CD4-positive, alpha-beta T cell (primary cell): ENCODE measurements at regions not wholly inside any gene's neighbourhood (a gene's known extent, or its start where the extent isn't known, plus 50 kb on each side); places are given as distances from the start of the nearest gene placed in this dataset.

Experiments used
- ATAC-seq: fragments of 200-7000 bp; cut with Tn5 transposase; one replicate; pipeline ENCODE4 v1.10.0; 2022; ENCODE audit warnings: mild to moderate bottlenecking; ENCODE audit not compliant: poor library complexity
- CTCF ChIA-PET: fragments of 350-600 bp; sonication (Branson Sonifier 250); formaldehyde crosslinking; loops from one replicate; lab custom pipeline; 2021; ENCODE audit warnings: antibody characterized with exemption, inconsistent platforms; lab: Charles Lee
- POLR2A ChIA-PET: fragments of 350-600 bp; sonication (Branson Sonifier 250); formaldehyde crosslinking; loops from one replicate; lab custom pipeline; 2021; ENCODE audit warnings: antibody characterized with exemption, inconsistent platforms; lab: Charles Lee
- DNase-seq, 14 experiments: peaks; one replicate each; pipeline ENCODE4 v3.0.0-alpha.2; 2013 to 2020; ENCODE audit warnings: mixed read lengths in 2 of 14
- H3K27ac ChIP-seq, 2 donors: one replicate each; pipeline versions ENCODE4 v1.5.1 to v1.7.0; 2013; ENCODE audit warnings: low read length in 2 of 2, low read depth in 1 of 2, mild to moderate bottlenecking in 1 of 2
- H3K27me3 ChIP-seq, 2 experiments: 1 replicate in 1 of 2; 2 replicates in 1 of 2; pipeline versions ENCODE4 v1.6.1 to v1.7.0; 2013; ENCODE audit warnings: low read length in 2 of 2, control low read depth in 1 of 2, mild to moderate bottlenecking in 1 of 2, moderate library complexity in 1 of 2; ENCODE audit not compliant: insufficient read depth in 2 of 2, control insufficient read depth in 1 of 2
- H3K36me3 ChIP-seq: one replicate; pipeline ENCODE4 v1.6.1; 2013; ENCODE audit warnings: low read length, control low read depth; ENCODE audit not compliant: insufficient read depth
- H3K4me1 ChIP-seq: one replicate; pipeline ENCODE4 v1.6.1; 2013; ENCODE audit warnings: low read length, control low read depth; ENCODE audit not compliant: insufficient read depth
- H3K4me3 ChIP-seq: one replicate; pipeline ENCODE4 v1.5.1; 2013; ENCODE audit warnings: mild to moderate bottlenecking, low read length, moderate library complexity
- H3K9me3 ChIP-seq, 2 experiments: 1 replicate in 1 of 2; 2 replicates in 1 of 2; pipeline versions ENCODE4 v1.6.1 to v1.7.0; 2013; ENCODE audit warnings: low read length in 2 of 2, mild to moderate bottlenecking in 2 of 2, control low read depth in 1 of 2, moderate library complexity in 1 of 2; ENCODE audit not compliant: control insufficient read depth in 1 of 2, insufficient read depth in 1 of 2
- H3K27ac Mint-ChIP-seq: one replicate; pipeline ENCODE4 v1.8.0; 2020; ENCODE audit warnings: mixed read lengths
- H3K27me3 Mint-ChIP-seq: one replicate; pipeline ENCODE4 v1.8.0; 2021; ENCODE audit warnings: mixed read lengths
- H3K36me3 Mint-ChIP-seq: one replicate; pipeline ENCODE4 v1.8.0; 2021; ENCODE audit warnings: low read depth, mixed read lengths
- H3K4me1 Mint-ChIP-seq: one replicate; pipeline ENCODE4 v1.8.0; 2021; ENCODE audit warnings: low read depth, mixed read lengths
- H3K4me3 Mint-ChIP-seq: one replicate; pipeline ENCODE4 v1.8.0; 2020; ENCODE audit warnings: mild to moderate bottlenecking, mixed read lengths
- H3K9me3 Mint-ChIP-seq: one replicate; pipeline ENCODE4 v1.8.0; 2020; ENCODE audit warnings: mixed read lengths
- intact Hi-C, 2 experiments: fragments of 100-400 bp; cut with DNase I in 1 of 2; cut with micrococcal nuclease in 1 of 2; formaldehyde crosslinking; loops; one replicate each; pipeline versions ENCODE4 v1.15.1 to v1.9.0; 2023 to 2025; cut with DNase I, micrococcal nuclease
- TF ChIP-seq, protein P1 (sequence below): fragments of 200-600 bp; IDR thresholded peaks from one replicate; pipeline ENCODE4 v1.8.0; 2022; ENCODE audit warnings: antibody characterized with exemption, mild to moderate bottlenecking

GRCh38 chr12:107530701-107531100, 154.9 kb upstream of the PWP1 start:
- POLR2A ChIA-PET = no interaction called here
- DNase-seq = no peak
- no peak for ATAC-seq
- intact Hi-C loops = no loop called here
- H3K27me3 ChIP-seq = no peaks in the 10 kb centered on the region
- Mint-ChIP-seq H3K27ac (no peak overlapping the region), H3K36me3 (peaks cover 13% of the 10 kb centered on the region), H3K27me3 (no peaks in the 10 kb centered on the region), H3K4me3 (no peak overlapping the region), H3K4me1 (no peaks in the 10 kb centered on the region), H3K9me3 (peaks cover 5% of the 10 kb centered on the region)
- H3K4me3 ChIP-seq = no peak overlapping the region
- peaks cover 8 to 10% of the 10 kb centered on the region in 2 experiments for H3K9me3 ChIP-seq
- H3K36me3 ChIP-seq = no peaks in the 10 kb centered on the region
- CTCF ChIA-PET = no interaction called here
- H3K27ac ChIP-seq = no peak overlapping the region
- no peaks in the 10 kb centered on the region for H3K4me1 ChIP-seq
- TF ChIP-seq, protein P1, sequence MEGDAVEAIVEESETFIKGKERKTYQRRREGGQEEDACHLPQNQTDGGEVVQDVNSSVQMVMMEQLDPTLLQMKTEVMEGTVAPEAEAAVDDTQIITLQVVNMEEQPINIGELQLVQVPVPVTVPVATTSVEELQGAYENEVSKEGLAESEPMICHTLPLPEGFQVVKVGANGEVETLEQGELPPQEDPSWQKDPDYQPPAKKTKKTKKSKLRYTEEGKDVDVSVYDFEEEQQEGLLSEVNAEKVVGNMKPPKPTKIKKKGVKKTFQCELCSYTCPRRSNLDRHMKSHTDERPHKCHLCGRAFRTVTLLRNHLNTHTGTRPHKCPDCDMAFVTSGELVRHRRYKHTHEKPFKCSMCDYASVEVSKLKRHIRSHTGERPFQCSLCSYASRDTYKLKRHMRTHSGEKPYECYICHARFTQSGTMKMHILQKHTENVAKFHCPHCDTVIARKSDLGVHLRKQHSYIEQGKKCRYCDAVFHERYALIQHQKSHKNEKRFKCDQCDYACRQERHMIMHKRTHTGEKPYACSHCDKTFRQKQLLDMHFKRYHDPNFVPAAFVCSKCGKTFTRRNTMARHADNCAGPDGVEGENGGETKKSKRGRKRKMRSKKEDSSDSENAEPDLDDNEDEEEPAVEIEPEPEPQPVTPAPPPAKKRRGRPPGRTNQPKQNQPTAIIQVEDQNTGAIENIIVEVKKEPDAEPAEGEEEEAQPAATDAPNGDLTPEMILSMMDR = no peak

DNA sequence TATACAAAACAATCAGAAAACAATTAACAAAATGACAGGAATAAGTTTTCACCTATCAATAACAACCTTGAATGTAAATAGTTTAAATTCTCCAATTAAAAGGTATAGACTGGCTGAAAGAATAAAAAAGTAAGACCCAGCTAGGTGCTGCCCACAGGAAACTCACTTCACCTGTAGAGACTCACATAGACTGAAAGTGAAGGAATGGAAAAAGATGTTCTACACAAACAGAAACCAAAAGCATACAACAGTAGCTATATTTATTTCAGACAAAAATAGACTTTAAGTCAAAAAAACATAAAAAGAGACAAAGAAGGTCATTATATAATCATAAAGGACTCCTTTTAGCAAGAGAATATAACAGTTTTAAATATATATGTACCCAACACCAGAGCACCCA, 152.4 kb upstream of the PWP1 start:
- intact Hi-C loops = no loop called here
- Mint-ChIP-seq H3K4me3 (no peak overlapping the region), H3K9me3 (peaks cover 5% of the 10 kb centered on the region), H3K4me1 (peaks cover 8% of the 10 kb centered on the region), H3K36me3 (peaks cover 7% of the 10 kb centered on the region), H3K27ac (no peak overlapping the region), H3K27me3 (no peaks in the 10 kb centered on the region)
- Histone ChIP-seq H3K27ac (no peak overlapping the region), H3K9me3 (peaks cover 8 to 10% of the 10 kb centered on the region in 2 experiments), H3K4me3 (no peak overlapping the region), H3K27me3 (no peaks in the 10 kb centered on the region), H3K36me3 (no peaks in the 10 kb centered on the region), H3K4me1 (peaks cover 1% of the 10 kb centered on the region)
- CTCF ChIA-PET = interaction anchor here (1.1 kb wide), 1 partner anchor 402 kb away, joined by 3 read pairs; no protein-coding TSS in a partner anchor
- ATAC-seq (no peak), DNase-seq (no peak)
- POLR2A ChIA-PET = no interaction called here
- TF ChIP-seq, protein P1 = no peak

- no peak overlapping the region for H3K27ac ChIP-seq
- ATAC-seq = no peak
- peaks cover 5% of the 10 kb centered on the region for H3K9me3 Mint-ChIP-seq
- no peaks in the 10 kb centered on the region for H3K27me3 ChIP-seq
- H3K27ac Mint-ChIP-seq = no peak overlapping the region
- H3K36me3 Mint-ChIP-seq = no peaks in the 10 kb centered on the region
- H3K4me3 Mint-ChIP-seq = no peak overlapping the region
- no peak overlapping the region for H3K4me3 ChIP-seq
- H3K9me3 ChIP-seq = peaks cover 7 to 10% of the 10 kb centered on the region in 2 experiments
- ChIA-PET POLR2A (no interaction called here), CTCF (no interaction called here)
- peaks cover 24% of the 10 kb centered on the region for H3K4me1 Mint-ChIP-seq
- no peaks in the 10 kb centered on the region for H3K36me3 ChIP-seq
- peaks cover 3% of the 10 kb centered on the region for H3K4me1 ChIP-seq
- no peak for DNase-seq
- intact Hi-C loops = no loop called here
- TF ChIP-seq, protein P1 = no peak
- H3K27me3 Mint-ChIP-seq = no peaks in the 10 kb centered on the region
Observed at GRCh38 chr12:107536613-107537012, 149.0 kb upstream of the PWP1 start.
